Mesenteric fat pad (tissue), 1 donor: ENCODE measurements at regions not wholly inside any gene's neighbourhood (a gene's known extent, or its start where the extent isn't known, plus 50 kb on each side); places are given as distances from the start of the nearest gene placed in this dataset.

Experiments
- DNase-seq: peaks from one replicate; pipeline ENCODE4 v3.0.0-alpha.2; 2020; ENCODE audit warnings: low spot score
- donor health status: DM: yes; HTN: yes; CAD: no.

- no peak for DNase-seq
Observed at GRCh38 chr15:31241888-31242522, 84.6 kb upstream of the KLF13 start.

- no peak for DNase-seq
Observed at GRCh38 chr15:31243895-31244294, 82.7 kb upstream of the KLF13 start.

DNA sequence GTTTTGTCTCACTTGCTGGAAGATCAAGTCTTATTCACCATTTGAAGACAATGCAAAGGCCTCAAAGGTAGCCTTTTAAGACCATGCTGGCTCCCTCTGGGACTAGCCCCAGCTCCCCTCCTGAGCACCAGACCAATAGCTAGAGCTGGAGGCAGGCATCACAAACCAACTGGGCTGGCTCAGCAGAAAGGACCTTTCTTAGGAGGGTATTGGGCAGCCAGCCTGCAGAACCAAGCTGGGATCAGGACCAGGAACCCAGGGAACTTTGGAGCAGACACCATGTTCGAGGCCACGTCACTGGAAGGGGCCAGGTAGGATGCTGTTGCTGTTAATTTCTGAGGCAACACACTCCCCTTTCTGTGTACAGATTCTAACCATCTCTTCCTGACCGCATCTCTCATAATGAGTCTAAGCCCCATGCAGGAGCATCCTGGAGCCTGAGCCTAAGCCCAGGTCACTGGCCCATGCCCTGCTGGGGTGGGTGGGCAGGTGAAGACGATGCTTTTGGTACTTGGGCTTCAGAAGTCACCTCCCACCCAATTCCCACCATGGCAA is 81.4 kb upstream of the KLF13 start:
- DNase-seq = no peak

GRCh38 chr15:31245756-31246155 is 80.9 kb upstream of the KLF13 start:
- DNase-seq = no peak

- DNase-seq = no peak
Observed at GRCh38 chr15:31247404-31247803, 79.2 kb upstream of the KLF13 start.

DNA sequence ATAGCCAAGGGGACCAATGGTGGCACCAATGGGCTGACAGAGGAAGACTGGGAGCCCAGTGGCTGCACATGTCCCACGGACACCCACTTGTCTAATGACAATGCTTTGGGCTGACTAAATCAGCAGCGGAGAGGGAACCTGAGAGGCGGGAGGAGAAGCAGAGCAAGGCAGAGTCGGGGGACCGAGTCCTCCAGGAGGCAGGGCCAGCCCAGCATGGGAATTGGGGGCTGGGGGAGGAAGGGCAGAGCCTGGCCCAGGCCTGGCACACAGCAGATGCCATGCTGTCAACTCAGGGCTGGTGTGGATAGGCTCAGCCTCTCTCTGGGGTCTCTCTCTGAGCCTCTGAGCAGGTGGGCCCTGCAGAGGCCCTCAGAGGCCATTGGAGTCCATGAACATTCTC is 78.4 kb upstream of the KLF13 start:
- no peak for DNase-seq

DNA sequence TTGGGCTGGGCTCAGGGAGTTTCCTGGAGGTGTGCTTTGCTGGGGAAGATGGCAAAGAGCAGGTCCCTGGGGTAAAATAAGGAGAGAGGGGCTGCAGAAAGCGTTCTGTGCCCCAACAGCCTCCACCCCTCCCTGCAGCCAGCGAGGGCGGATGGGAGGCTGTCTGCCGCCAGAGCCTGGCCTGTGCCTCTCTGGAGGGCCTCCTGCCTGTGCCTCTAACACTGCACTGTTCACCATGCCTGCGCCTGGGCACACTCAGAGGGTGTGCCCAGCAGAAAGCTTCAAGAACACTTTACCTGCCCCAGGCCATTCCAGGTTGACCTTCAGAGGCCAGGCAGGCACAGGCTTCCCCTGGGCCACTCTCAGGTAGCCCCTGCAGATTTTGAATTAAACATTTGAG is 77.7 kb upstream of the KLF13 start:
- no peak for DNase-seq

- no peak for DNase-seq
Observed at GRCh38 chr15:31250033-31250432, 76.6 kb upstream of the KLF13 start.

- no peak for DNase-seq
Observed at GRCh38 chr15:31251165-31251564, 75.5 kb upstream of the KLF13 start.

- DNase-seq = no peak
Observed at GRCh38 chr15:31252171-31252785, 74.4 kb upstream of the KLF13 start.

- no peak for DNase-seq
Observed at GRCh38 chr15:31254431-31255175, 72.0 kb upstream of the KLF13 start.

- DNase-seq = no peak
Observed at GRCh38 chr15:31255176-31255510, 71.5 kb upstream of the KLF13 start.

DNA sequence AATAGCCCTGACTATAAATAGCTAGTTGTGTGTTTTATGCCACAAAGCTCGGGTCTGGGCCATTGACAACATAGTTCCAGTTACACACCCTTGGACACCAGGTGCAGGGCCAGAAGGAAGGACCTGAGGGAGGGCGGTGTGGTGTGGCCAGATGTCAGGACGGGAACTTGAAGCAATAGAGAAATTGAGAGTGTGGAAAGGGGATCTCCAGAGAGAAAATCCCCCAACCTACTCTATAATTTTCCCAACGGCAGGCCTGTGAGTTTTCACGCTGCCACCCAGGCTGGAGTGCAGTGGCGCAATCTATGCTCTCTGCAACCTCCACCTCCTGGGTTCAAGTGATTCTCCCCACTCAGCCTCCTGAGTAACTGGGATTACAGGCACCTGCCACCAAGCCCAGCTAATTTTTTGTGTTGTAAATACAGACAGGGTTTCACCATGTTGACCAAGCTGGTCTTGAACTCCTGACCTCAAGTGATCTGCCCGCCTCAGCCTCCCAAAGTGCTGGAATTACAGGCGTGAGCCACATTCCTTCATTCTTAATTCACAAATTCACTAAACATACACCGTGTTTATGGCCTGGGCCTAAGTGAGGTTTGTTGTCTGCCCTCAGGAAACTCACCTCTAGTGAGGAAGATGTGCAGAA is 70.8 kb upstream of the KLF13 start:
- DNase-seq = no peak

DNA sequence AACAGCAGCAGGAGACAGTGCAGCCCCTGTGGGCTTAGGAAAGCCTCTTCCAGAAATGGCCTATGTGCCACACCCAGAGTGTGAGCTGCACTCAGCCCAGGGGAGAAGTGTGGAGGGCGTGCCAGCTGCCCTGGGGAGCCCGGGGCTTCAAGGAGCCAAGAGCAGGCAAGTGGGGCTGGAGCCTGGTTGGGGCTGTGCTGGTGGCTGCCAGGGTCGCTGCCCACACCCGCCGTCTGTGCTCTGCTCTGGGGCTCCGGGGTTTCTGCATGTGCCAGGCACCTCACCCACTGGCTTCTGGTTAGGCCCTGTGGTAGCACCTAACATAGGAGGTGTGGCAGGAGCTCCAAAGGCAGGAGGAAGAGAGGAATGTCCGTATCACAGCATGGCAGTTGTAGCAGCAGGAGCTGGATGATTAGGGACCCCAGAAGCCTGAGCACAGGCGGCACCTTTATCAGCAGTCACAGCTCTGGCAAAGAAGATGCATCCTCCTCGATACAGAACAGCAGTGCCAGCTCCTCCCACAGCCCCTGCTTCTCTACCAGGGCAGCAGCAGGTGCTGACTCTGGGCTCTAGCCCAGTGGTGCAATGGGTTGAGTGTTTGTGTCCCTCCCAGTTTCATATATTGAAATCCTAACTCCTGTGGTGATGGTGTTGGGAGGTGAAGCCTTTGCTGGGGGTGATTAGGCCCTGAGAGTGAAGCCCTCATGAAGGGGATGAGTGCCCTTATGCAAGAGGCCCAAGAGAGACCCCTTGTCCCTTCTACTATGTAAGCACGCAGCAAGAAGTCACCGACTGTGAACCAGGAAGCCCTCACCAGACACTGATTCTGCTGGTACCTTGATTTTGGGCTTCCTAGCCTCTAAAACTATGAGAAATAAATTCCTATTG is 70.0 kb upstream of the KLF13 start:
- DNase-seq = no peak

GRCh38 chr15:31257286-31257685 is 69.3 kb upstream of the KLF13 start:
- DNase-seq = no peak

DNA sequence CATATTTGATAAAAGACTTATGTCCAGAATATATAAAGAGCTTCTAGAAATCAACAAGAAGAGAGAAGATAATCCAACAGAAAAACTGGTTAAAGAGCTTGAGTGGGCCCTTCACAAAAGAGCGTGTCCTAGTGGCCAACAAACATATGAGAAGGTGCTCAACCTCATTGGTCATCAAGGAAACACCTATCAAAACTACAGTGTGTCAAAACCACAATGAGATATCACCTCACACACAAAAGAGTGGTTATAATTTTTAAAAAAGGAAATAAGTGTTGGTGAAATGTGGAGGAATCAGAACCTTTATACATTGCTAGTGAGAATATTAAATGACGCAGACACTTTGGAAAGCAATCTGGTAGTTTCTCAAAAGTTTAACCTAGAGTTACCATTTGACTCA is 68.4 kb upstream of the KLF13 start:
- DNase-seq = no peak

DNA sequence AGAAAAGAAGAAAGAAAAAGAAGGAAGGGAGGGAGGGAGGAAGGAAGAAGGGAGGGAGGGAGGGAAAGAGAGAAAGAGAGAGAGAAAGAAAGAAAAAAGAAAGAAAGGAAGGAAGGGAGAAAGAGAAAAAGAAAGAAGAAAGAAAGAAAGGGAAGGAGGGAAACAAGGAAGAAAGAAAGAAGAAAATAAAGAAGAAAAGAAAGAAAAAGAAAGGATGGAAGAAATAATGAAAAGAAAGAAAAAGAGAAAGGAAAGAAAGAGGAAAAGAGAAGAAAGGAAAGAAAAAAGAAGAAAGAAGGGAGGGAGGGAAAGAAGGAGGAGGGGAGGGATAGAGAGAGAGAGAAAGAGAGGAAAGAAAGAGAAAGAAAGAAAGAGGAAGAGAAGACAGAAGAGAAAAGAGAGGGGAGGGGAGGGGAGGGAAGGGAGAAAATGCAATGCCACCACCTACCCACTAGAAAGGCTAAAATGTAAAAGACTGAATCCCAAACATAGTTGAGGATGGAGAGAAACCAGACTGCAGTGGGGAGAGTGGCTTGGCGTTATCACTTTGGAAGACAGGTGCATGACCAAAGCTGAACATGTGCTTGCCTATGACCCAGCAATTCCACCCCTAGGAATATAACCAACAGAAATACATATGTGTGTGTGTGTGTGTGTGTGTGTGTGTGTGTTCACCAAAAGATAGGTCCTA is 66.9 kb upstream of the KLF13 start:
- peak; percentile 1 for DNase-seq

- DNase-seq = peak; percentile 14
Observed at GRCh38 chr15:31260646-31261265, 65.9 kb upstream of the KLF13 start.

DNA sequence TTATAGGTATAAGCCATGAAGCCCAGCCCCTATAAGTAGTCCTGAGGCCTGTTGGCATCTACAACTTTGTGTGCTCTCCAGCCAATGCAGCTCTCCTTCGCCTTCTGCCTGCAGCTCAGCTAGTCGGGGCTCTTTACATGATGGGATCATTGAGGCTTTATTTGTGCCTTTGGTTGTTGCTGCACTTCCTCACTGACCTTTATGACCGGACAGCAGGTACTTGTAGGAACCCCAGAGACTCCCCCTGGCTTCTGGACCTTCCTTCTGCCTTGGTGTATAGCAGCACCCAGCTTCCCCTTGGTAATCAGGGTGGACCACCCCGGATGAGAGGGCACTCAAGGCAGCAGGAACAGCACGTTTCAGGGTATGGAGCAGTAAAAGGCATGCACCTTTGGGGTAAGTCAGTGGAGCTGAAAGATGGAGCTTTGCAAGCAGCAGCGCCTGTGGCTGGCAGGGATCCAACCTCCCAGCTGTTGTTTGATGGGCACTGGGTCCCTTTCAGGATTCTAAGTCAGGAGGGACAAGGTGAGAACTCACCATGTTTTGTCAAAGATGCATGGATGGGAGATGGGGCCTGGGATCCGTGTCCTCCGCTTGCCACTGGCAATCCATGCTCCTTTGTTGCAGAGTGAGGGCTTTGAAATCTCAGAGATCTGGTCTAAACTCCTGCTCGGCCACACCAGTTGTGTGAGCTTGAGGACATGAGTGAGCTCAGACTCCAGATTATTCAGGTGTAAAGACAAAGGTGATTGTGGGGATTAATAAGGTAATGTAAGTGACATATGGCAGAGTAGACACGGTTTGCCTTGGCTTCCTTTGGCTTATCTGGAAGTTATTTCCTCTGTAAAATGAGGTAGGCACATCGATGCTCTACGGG is 65.1 kb upstream of the KLF13 start:
- peak; percentile 26 for DNase-seq
